HEK293T (cell line): ENCODE measurements at regions not wholly inside any gene's neighbourhood (a gene's known extent, or its start where the extent isn't known, plus 50 kb on each side); places are given as distances from the start of the nearest gene placed in this dataset.

Source experiments
- ARNT ChIP-seq: fragments of 450-650 bp; IDR thresholded peaks from 2 replicates; pipeline ENCODE4 v1.6.1; 2017; ENCODE audit warnings: mild to moderate bottlenecking
- FOXA1 ChIP-seq: fragments of 450-650 bp; IDR thresholded peaks from 2 replicates; pipeline ENCODE4 v1.6.1; 2016; ENCODE audit warnings: mild to moderate bottlenecking
- FOXM1 ChIP-seq: fragments of 450-650 bp; IDR thresholded peaks from 2 replicates; pipeline ENCODE4 v1.6.1; 2017; ENCODE audit warnings: mild to moderate bottlenecking, borderline replicate concordance
- HDGF ChIP-seq: fragments of 450-650 bp; IDR thresholded peaks from 2 replicates; pipeline ENCODE4 v1.6.1; 2017; ENCODE audit warnings: antibody characterized with exemption, borderline replicate concordance
- SP1 ChIP-seq: fragments of 450-650 bp; IDR thresholded peaks from 2 replicates; pipeline ENCODE4 v1.6.1; 2017
- SUZ12 ChIP-seq: fragments of 450-650 bp; IDR thresholded peaks from 2 replicates; pipeline ENCODE4 v1.6.1; 2016; ENCODE audit warnings: mild to moderate bottlenecking
- ZNF384 ChIP-seq: fragments of 450-650 bp; IDR thresholded peaks from 2 replicates; pipeline ENCODE4 v1.6.1; 2016

DNA sequence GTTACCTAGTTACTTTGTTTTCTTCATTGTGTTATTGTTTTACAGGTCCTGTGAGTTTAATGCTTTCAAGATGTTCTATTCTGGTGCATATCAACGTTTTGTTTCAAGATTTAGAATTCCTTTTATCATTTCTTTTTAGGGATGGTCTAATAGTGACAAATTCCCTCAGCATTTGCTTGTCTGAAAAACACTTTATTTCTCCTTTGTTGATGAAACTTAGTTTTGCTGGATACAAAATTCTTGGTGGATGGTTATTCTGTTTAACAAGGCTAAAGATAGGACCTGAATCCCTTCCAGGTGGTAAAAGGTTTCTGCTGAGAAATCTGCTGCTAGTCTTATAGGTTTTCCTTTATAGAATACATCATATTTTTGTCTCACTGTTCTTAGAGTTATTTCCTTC, 102.3 kb downstream of the RND3 start:
- TF ChIP-seq HDGF (no peak), SUZ12 (no peak), FOXM1 (no peak), ARNT (no peak), FOXA1 (no peak), SP1 (no peak), ZNF384 (no peak)
